ENCODE measurements at regions not wholly inside any gene's neighbourhood (a gene's known extent, or its start where the extent isn't known, plus 50 kb on each side); places are given as distances from the start of the nearest gene placed in this dataset.
"Not testable (repeated sequence)": the region's sequence is repeated elsewhere in the genome, so short reads cannot be mapped to it uniquely, and the experiment has no call there.

DNA sequence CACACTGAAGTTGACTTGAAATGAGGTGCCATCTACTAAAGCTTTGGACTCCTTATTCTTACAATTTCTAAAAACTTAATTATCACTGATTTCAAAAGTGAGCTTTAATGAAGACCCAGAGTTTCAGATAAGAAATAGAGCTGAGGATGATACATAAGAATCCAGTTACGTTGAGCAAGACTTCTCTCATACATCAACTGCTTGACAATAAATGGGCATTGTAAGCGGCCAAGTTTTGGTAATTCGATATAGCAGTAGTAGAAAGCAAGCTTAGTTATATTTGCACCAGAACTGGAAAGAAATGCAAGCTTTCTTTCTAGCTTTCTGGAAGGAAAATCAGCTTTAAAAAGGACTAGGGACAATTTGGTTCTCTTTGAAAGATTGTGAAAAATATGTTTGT lies 1359.6 kb downstream of the FSCB start:
- no peaks in the 10 kb centered on the region for H3K9me3 ChIP-seq (replicated peaks; ENCODE audit: control insufficient read depth, low read depth, low read length)
- H3K27me3 ChIP-seq (ENCODE audit: control insufficient read depth, insufficient read depth, low read length), result no peaks in the 10 kb centered on the region
- H3K36me3 ChIP-seq (ENCODE audit: control insufficient read depth, insufficient read depth, low read length), result no peaks in the 10 kb centered on the region
- no peak overlapping the region for H3K27ac ChIP-seq (ENCODE audit: low read length)
- no peak overlapping the region for H3K4me3 ChIP-seq (ENCODE audit: low read length)
- no peaks in the 10 kb centered on the region for H3K4me1 ChIP-seq (ENCODE audit: control insufficient read depth, insufficient read depth, low read length)
- WGBS (ENCODE audit: insufficient coverage), result no CpG with 5 or more reads among the region's 3 CpGs
- DNase-seq, result peak; percentile 27

DNA sequence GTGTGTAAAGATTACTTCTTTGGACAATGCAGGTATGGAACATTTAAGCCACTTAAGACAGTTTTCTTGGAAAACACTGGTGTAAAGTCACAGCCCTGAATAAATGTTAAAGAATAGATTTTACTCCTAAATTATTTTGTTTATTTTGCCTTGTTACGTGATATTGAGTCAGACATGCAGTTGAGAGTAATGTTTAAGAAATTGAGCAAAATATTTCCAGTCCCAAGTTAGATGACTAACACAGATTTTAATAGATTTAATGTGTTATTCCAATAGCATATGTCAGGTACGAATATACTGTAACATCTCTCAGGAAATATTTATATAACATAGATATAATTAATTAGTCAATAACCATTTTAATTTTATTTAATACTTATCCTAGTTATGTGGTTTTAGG lies 1361.7 kb downstream of the FSCB start:
- Histone ChIP-seq H3K4me3 (ENCODE audit: low read length) (no peak overlapping the region), H3K9me3 (replicated peaks; ENCODE audit: control insufficient read depth, low read depth, low read length) (no peaks in the 10 kb centered on the region), H3K27me3 (ENCODE audit: control insufficient read depth, insufficient read depth, low read length) (no peaks in the 10 kb centered on the region), H3K27ac (ENCODE audit: low read length) (no peak overlapping the region), H3K36me3 (ENCODE audit: control insufficient read depth, insufficient read depth, low read length) (no peaks in the 10 kb centered on the region), H3K4me1 (ENCODE audit: control insufficient read depth, insufficient read depth, low read length) (no peaks in the 10 kb centered on the region)
- WGBS (ENCODE audit: insufficient coverage), result no CpG with 5 or more reads among the region's 2 CpGs
- no peak for DNase-seq

DNA sequence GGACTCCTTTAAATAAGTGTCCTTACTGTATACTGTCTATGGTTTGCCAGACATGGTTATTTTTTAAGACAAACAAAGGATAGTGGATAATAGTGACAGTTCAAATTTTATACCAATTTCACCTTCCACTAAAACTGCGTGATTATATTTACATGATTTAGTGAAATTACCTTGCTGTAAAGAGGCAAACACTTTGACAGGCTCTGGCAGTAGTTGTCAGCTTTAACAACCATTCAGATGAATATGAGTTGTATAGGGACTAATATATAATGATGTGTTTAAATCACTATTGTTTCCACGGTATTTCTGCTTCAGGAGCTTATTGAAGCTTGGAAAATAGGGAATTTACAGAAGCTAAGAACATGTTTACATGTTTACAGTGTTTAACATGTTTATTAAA lies 1364.0 kb downstream of the FSCB start:
- no peak for DNase-seq
- H3K9me3 ChIP-seq (replicated peaks; ENCODE audit: control insufficient read depth, low read depth, low read length), result no peaks in the 10 kb centered on the region

GRCh38 chr14:43141636-43142191 lies 1365.4 kb downstream of the FSCB start:
- no peak for DNase-seq
- Histone ChIP-seq H3K36me3 (ENCODE audit: control insufficient read depth, insufficient read depth, low read length) (no peaks in the 10 kb centered on the region), H3K27ac (ENCODE audit: low read length) (no peak overlapping the region), H3K4me1 (ENCODE audit: control insufficient read depth, insufficient read depth, low read length) (no peaks in the 10 kb centered on the region), H3K9me3 (replicated peaks; ENCODE audit: control insufficient read depth, low read depth, low read length) (no peaks in the 10 kb centered on the region), H3K4me3 (ENCODE audit: low read length) (no peak overlapping the region), H3K27me3 (ENCODE audit: control insufficient read depth, insufficient read depth, low read length) (no peaks in the 10 kb centered on the region)
- 90% methylated on average over 12 of the region's 17 CpGs for WGBS (ENCODE audit: insufficient coverage)

More for the DNA sequence above, 1364.0 kb downstream of the FSCB start:
- Histone ChIP-seq H3K4me1 (ENCODE audit: control insufficient read depth, insufficient read depth, low read length) (no peaks in the 10 kb centered on the region), H3K27me3 (ENCODE audit: control insufficient read depth, insufficient read depth, low read length) (no peaks in the 10 kb centered on the region), H3K36me3 (ENCODE audit: control insufficient read depth, insufficient read depth, low read length) (no peaks in the 10 kb centered on the region), H3K27ac (ENCODE audit: low read length) (no peak overlapping the region), H3K4me3 (ENCODE audit: low read length) (no peak overlapping the region)
- WGBS (ENCODE audit: insufficient coverage), result no CpG with 5 or more reads among the region's 2 CpGs

- no CpG with 5 or more reads among the region's 2 CpGs for WGBS (ENCODE audit: insufficient coverage)
Observed at GRCh38 chr14:43140453-43140852, 1366.6 kb downstream of the FSCB start.

DNA sequence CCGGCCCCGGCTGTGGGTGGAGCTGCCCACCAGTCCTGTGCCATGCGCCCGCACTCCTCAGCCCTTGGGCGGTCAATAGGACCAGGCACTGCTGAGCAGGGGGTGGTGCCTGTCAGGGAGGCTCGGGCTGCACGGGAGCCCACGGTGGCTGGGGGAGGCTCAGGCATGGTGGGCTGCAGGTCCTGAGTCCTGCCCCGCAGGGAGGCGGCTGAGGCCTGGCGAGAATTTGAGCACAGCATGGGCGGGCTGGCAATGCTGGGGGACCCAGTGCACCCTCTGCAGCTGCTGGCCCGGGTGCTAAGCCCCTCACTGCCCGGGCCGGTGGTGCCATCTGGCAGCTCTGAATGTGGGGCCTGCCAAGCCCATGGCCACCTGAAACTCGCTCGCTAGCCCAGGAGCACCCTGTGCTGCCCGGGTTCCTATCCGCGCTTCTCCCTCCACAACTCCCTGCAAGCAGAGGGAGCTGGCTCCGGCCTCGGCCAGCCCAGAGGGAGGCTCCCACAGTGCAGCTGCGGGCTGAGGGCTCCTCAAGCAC lies 1371.1 kb downstream of the FSCB start:
- Histone ChIP-seq H3K36me3 (ENCODE audit: control insufficient read depth, insufficient read depth, low read length) (no peaks in the 10 kb centered on the region), H3K9me3 (replicated peaks; ENCODE audit: control insufficient read depth, low read depth, low read length) (peaks cover 8% of the 10 kb centered on the region), H3K27me3 (ENCODE audit: control insufficient read depth, insufficient read depth, low read length) (no peaks in the 10 kb centered on the region), H3K27ac (ENCODE audit: low read length) (no peak overlapping the region), H3K4me3 (ENCODE audit: low read length) (no peak overlapping the region), H3K4me1 (ENCODE audit: control insufficient read depth, insufficient read depth, low read length) (no peaks in the 10 kb centered on the region)
- no peak for DNase-seq
- WGBS (ENCODE audit: insufficient coverage), result 96% methylated on average over 17 of the region's 23 CpGs

More at GRCh38 chr14:43140453-43140852, 1366.6 kb downstream of the FSCB start:
- H3K9me3 ChIP-seq (replicated peaks; ENCODE audit: control insufficient read depth, low read depth, low read length), result peaks cover 7% of the 10 kb centered on the region
- no peak for DNase-seq
- no peaks in the 10 kb centered on the region for H3K36me3 ChIP-seq (ENCODE audit: control insufficient read depth, insufficient read depth, low read length)
- H3K4me1 ChIP-seq (ENCODE audit: control insufficient read depth, insufficient read depth, low read length), result no peaks in the 10 kb centered on the region
- no peak overlapping the region for H3K4me3 ChIP-seq (ENCODE audit: low read length)
- no peaks in the 10 kb centered on the region for H3K27me3 ChIP-seq (ENCODE audit: control insufficient read depth, insufficient read depth, low read length)
- no peak overlapping the region for H3K27ac ChIP-seq (ENCODE audit: low read length)

DNA sequence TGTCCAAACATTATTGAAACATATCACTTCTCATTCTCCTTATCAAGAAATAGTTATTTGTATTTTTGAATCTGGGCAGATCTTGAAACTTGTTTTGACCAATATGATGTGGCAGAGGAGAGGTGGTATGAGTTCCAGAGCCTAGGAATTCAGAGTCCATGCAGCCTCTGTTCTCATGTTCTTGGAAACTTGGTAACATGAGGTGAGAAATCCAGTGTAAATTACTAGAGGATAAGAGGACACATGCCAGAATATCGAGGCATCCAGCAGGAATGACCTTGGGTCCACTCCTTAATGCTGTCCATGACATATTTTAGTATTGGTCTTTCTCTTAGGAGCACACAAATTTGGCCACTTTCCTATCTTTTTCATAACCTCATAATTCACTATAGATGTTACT lies 1374.6 kb downstream of the FSCB start:
- no peaks in the 10 kb centered on the region for H3K27me3 ChIP-seq (ENCODE audit: control insufficient read depth, insufficient read depth, low read length)
- no peaks in the 10 kb centered on the region for H3K4me1 ChIP-seq (ENCODE audit: control insufficient read depth, insufficient read depth, low read length)
- H3K27ac ChIP-seq (ENCODE audit: low read length), result no peak overlapping the region
- peak; percentile 3 for DNase-seq
- no peaks in the 10 kb centered on the region for H3K36me3 ChIP-seq (ENCODE audit: control insufficient read depth, insufficient read depth, low read length)
- peaks cover 8% of the 10 kb centered on the region for H3K9me3 ChIP-seq (replicated peaks; ENCODE audit: control insufficient read depth, low read depth, low read length)
- no CpG with 5 or more reads among the region's 1 CpG for WGBS (ENCODE audit: insufficient coverage)
- no peak overlapping the region for H3K4me3 ChIP-seq (ENCODE audit: low read length)

DNA sequence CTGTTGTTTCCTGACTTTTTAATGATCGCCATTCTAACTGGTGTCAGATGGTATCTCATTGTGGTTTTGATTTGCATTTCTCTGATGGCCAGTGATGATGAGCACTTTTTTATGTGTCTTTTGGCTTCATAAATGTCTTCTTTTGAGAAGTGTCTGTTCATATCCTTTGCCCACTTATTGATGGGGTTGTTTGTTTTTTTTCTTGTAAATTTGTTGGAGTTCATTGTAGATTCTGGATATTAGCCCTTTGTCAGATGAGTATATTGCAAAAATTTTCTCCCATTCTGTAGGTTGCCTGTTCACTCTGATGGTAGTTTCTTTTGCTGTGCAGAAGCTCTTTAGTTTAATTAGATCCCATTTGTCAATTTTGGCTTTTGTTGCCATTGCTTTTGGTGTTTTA lies 1378.7 kb downstream of the FSCB start:
- not testable (repeated sequence) for H3K36me3 ChIP-seq (ENCODE audit: control insufficient read depth, insufficient read depth, low read length); H3K4me3 ChIP-seq (ENCODE audit: low read length); H3K9me3 ChIP-seq (replicated peaks; ENCODE audit: control insufficient read depth, low read depth, low read length); H3K4me1 ChIP-seq (ENCODE audit: control insufficient read depth, insufficient read depth, low read length); H3K27me3 ChIP-seq (ENCODE audit: control insufficient read depth, insufficient read depth, low read length); DNase-seq; H3K27ac ChIP-seq (ENCODE audit: low read length)
- no CpG with 5 or more reads among the region's 1 CpG for WGBS (ENCODE audit: insufficient coverage)

DNA sequence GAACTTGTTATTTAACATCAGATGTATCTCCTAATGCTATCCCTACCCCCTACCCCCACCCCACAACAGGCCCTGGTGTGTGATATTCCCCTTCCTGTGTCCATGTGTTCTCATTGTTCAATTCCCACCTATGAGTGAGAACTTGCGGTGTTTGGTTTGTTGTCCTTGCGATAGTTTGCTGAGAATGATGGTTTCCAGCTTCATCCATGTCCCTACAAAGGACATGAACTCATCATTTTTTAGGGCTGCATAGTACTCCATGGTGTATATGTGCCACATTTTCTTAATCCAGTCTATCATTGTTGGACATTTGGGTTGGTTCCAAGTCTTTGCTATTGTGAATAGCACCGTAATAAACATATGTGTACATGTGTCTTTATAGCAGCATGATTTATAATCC lies 1379.2 kb downstream of the FSCB start:
- no CpG with 5 or more reads among the region's 3 CpGs for WGBS (ENCODE audit: insufficient coverage)

GRCh38 chr14:43123544-43123943 lies 1383.5 kb downstream of the FSCB start:
- H3K27me3 ChIP-seq (ENCODE audit: control insufficient read depth, insufficient read depth, low read length), result no peaks in the 10 kb centered on the region
- H3K36me3 ChIP-seq (ENCODE audit: control insufficient read depth, insufficient read depth, low read length), result no peaks in the 10 kb centered on the region
- H3K9me3 ChIP-seq (replicated peaks; ENCODE audit: control insufficient read depth, low read depth, low read length), result peaks cover 2% of the 10 kb centered on the region
- DNase-seq, result no peak
- no peak overlapping the region for H3K4me3 ChIP-seq (ENCODE audit: low read length)
- H3K27ac ChIP-seq (ENCODE audit: low read length), result no peak overlapping the region
- H3K4me1 ChIP-seq (ENCODE audit: control insufficient read depth, insufficient read depth, low read length), result no peaks in the 10 kb centered on the region

More for the DNA sequence above, 1379.2 kb downstream of the FSCB start:
- not testable (repeated sequence) for H3K4me1 ChIP-seq (ENCODE audit: control insufficient read depth, insufficient read depth, low read length); H3K9me3 ChIP-seq (replicated peaks; ENCODE audit: control insufficient read depth, low read depth, low read length); H3K27ac ChIP-seq (ENCODE audit: low read length); H3K36me3 ChIP-seq (ENCODE audit: control insufficient read depth, insufficient read depth, low read length); H3K4me3 ChIP-seq (ENCODE audit: low read length); H3K27me3 ChIP-seq (ENCODE audit: control insufficient read depth, insufficient read depth, low read length); DNase-seq

GRCh38 chr14:43119672-43120071 lies 1387.4 kb downstream of the FSCB start:
- H3K36me3 ChIP-seq (ENCODE audit: control insufficient read depth, insufficient read depth, low read length), result no peaks in the 10 kb centered on the region
- H3K27ac ChIP-seq (ENCODE audit: low read length), result no peak overlapping the region
- H3K4me3 ChIP-seq (ENCODE audit: low read length), result no peak overlapping the region
- H3K9me3 ChIP-seq (replicated peaks; ENCODE audit: control insufficient read depth, low read depth, low read length), result peaks cover 2% of the 10 kb centered on the region
- H3K27me3 ChIP-seq (ENCODE audit: control insufficient read depth, insufficient read depth, low read length), result no peaks in the 10 kb centered on the region
- WGBS (ENCODE audit: insufficient coverage), result no CpG with 5 or more reads among the region's 1 CpG
- no peak for DNase-seq
- H3K4me1 ChIP-seq (ENCODE audit: control insufficient read depth, insufficient read depth, low read length), result no peaks in the 10 kb centered on the region
